HFF-Myc (cell line): ENCODE measurements at regions not wholly inside any gene's neighbourhood (a gene's known extent, or its start where the extent isn't known, plus 50 kb on each side); places are given as distances from the start of the nearest gene placed in this dataset.
A peak's percentile ranks its signal among the peaks of the same experiment; 100 is the strongest.

Experiments used
- DNase-seq: peaks from one replicate; pipeline ENCODE4 v3.0.0-alpha.2; 2011; ENCODE audit warnings: low read depth; ENCODE audit errors: extremely low read depth
- H3K4me3 ChIP-seq: replicated peaks from 2 replicates; pipeline ENCODE4 v1.5.1; 2011; ENCODE audit warnings: low read depth, mild to moderate bottlenecking, control low read depth, low read length
- CTCF ChIP-seq: IDR thresholded peaks from 2 replicates; pipeline ENCODE4 v1.5.1; 2012; ENCODE audit warnings: mild to moderate bottlenecking, low read depth, low read length, control low read depth; ENCODE audit errors: missing control alignments

GRCh38 chr4:138507522-138507921 lies 265.4 kb upstream of the SLC7A11 start:
- no peak overlapping the region for H3K4me3 ChIP-seq
- no peak for DNase-seq
- TF ChIP-seq CTCF, result no peak

GRCh38 chr4:138501614-138502013 lies 259.5 kb upstream of the SLC7A11 start:
- no peak for TF ChIP-seq CTCF
- no peak for DNase-seq
- H3K4me3 ChIP-seq, result no peak overlapping the region

- DNase-seq, result no peak
- H3K4me3 ChIP-seq, result no peak overlapping the region
- TF ChIP-seq CTCF, result no peak
Measured at GRCh38 chr4:138500869-138501268, 258.7 kb upstream of the SLC7A11 start.

GRCh38 chr4:138499627-138500026 lies 257.5 kb upstream of the SLC7A11 start:
- no peak overlapping the region for H3K4me3 ChIP-seq
- no peak for TF ChIP-seq CTCF
- no peak for DNase-seq

GRCh38 chr4:138494931-138495330 lies 252.8 kb upstream of the SLC7A11 start:
- no peak overlapping the region for H3K4me3 ChIP-seq
- peak; percentile 7 for DNase-seq
- TF ChIP-seq CTCF, result no peak

- no peak for TF ChIP-seq CTCF
- no peak for DNase-seq
- H3K4me3 ChIP-seq, result no peak overlapping the region
Measured at GRCh38 chr4:138494116-138494515, 252.0 kb upstream of the SLC7A11 start.

- no peak for TF ChIP-seq CTCF
- H3K4me3 ChIP-seq, result no peak overlapping the region
- DNase-seq, result no peak
Measured at GRCh38 chr4:138492176-138492575, 250.0 kb upstream of the SLC7A11 start.
